ENCODE measurements at regions not wholly inside any gene's neighbourhood (a gene's known extent, or its start where the extent isn't known, plus 50 kb on each side); places are given as distances from the start of the nearest gene placed in this dataset.

DNA sequence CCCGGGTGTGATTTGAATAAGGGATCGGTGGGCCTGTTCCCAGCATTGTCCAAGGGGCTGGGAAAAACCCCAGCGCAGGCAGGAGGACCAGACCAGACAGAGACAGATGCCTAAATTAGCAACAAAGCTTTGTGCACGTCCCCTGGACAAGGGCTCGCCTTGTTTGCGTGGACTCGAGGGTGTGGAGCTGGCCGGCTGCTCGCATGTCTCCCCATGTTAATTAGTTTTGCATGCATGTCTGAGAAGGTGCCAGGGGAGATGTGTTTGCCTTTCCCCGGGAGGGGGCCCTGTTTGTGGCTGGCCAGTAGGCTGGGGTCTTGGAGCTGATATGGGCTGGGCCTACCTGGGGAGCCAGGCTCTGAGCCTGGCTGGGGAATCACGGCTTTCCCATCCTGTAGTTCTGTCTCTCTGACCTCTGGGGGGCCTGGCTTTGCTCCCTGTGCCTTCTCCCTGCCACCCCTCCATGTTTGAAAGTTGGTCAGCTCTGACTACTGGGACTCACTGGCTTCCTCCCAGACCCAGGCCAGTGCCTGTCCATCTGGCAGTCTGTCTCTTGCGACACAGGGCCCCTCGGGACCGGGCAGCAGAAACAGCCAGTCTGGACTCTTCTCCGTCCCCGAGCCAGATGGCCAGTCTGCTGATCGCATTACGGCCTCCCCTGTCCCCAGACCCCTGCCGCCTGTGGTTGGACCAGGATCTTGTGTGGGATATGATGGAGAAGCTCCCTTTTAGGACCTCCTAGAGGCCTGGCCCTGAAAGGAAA is 55.4 kb upstream of the POLG start:
- TF ChIP-seq EZH2phosphoT487 (IDR thresholded peaks at IDR 0.05; ENCODE audit: borderline replicate concordance, low read depth, low read length), result no peak
- TF ChIP-seq, protein P1, sequence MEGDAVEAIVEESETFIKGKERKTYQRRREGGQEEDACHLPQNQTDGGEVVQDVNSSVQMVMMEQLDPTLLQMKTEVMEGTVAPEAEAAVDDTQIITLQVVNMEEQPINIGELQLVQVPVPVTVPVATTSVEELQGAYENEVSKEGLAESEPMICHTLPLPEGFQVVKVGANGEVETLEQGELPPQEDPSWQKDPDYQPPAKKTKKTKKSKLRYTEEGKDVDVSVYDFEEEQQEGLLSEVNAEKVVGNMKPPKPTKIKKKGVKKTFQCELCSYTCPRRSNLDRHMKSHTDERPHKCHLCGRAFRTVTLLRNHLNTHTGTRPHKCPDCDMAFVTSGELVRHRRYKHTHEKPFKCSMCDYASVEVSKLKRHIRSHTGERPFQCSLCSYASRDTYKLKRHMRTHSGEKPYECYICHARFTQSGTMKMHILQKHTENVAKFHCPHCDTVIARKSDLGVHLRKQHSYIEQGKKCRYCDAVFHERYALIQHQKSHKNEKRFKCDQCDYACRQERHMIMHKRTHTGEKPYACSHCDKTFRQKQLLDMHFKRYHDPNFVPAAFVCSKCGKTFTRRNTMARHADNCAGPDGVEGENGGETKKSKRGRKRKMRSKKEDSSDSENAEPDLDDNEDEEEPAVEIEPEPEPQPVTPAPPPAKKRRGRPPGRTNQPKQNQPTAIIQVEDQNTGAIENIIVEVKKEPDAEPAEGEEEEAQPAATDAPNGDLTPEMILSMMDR (conservative IDR thresholded peaks at IDR 0.05; ENCODE audit: low read length), result no peak
- Histone ChIP-seq H3K9me2 (ENCODE audit: insufficient read depth, low read length) (no peaks in the 10 kb centered on the region), H3K4me2 (ENCODE audit: low read length) (no peak overlapping the region), H3K4me1 (ENCODE audit: insufficient read depth, low read length, poor library complexity, severe bottlenecking) (no peaks in the 10 kb centered on the region), H4K20me1 (ENCODE audit: insufficient read depth, low read length) (no peaks in the 10 kb centered on the region), H3K4me3 (ENCODE audit: low read depth, low read length, poor library complexity, severe bottlenecking) (no peak overlapping the region), H2AFZ (ENCODE audit: low read length) (no peak overlapping the region), H3K27ac (ENCODE audit: low read depth, low read length, poor library complexity, severe bottlenecking) (no peak overlapping the region), H3K79me2 (ENCODE audit: insufficient read depth, low read depth, low read length) (no peaks in the 10 kb centered on the region), H3K36me3 (ENCODE audit: insufficient read depth, low read length) (no peaks in the 10 kb centered on the region), H3K9me3 (ENCODE audit: low read length) (no peaks in the 10 kb centered on the region)
- no peak for DNase-seq (ENCODE audit: low spot score)
- intact Hi-C loops (cut with micrococcal nuclease; ENCODE audit: unreplicated experiment), result no loop called here
- CTCF ChIA-PET (ENCODE audit: unreplicated experiment), result interaction anchor here (0.6 to 1.2 kb wide), 2 partner anchors 31 to 896 kb away, joined by 4 to 6 read pairs; no protein-coding TSS in a partner anchor
- POLR2A ChIA-PET, result interaction anchor here (0.6 to 0.7 kb wide), 2 partner anchors 102 to 888 kb away, joined by 3 to 8 read pairs; no protein-coding TSS in a partner anchor
- BruUV-seq (replicated peaks), result no TSS peak

DNA sequence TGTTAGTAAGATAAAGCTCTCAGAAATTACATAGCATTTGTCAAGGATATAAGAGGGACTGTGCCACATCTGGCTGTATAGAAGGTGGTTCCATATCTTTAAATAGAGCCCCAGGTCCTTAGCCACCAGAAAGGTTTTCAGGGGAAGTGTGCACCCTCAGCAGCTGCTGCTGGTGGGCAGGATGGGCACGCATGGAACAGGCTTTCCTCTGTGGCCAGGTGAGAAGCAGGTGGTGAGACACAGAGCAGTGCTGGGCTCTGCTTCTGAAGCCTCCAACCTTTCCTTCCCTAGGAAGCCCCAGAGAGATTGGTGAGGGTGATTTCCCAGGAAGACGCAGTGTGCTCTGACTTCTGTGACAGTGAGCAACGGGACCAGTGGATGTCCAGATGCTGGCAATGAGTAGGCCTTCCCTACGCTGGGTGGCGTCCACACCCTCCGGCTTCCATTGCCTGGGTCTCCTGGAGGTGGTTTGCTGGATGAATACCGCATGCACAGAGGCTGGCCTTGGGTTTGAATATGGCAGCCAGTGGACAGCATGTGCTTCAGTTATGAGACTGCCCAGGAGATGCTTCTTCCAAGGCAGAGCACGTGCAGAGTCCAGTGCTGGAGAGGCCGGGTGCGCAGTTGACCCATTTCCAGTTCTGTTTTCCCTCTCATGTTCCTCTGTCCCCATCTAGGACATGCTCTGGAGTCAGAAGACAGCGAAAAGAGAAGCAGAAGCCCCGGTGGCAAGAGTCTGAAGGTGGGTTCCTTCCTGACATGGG is 52.7 kb upstream of the POLG start:
- H3K4me3 ChIP-seq (ENCODE audit: low read depth, low read length, poor library complexity, severe bottlenecking), result no peak overlapping the region
- H3K79me2 ChIP-seq (ENCODE audit: insufficient read depth, low read depth, low read length), result no peaks in the 10 kb centered on the region
- H3K9me3 ChIP-seq (ENCODE audit: low read length), result no peaks in the 10 kb centered on the region
- intact Hi-C loops (cut with micrococcal nuclease; ENCODE audit: unreplicated experiment), result no loop called here
- no TSS peak for BruUV-seq (replicated peaks)
- no peaks in the 10 kb centered on the region for H3K9me2 ChIP-seq (ENCODE audit: insufficient read depth, low read length)
- CTCF ChIA-PET (ENCODE audit: unreplicated experiment), result no interaction called here
- POLR2A ChIA-PET, result no interaction called here
- no peak overlapping the region for H3K4me2 ChIP-seq (ENCODE audit: low read length)
- TF ChIP-seq, protein P1 (conservative IDR thresholded peaks at IDR 0.05; ENCODE audit: low read length), result no peak
- no peak for TF ChIP-seq EZH2phosphoT487 (IDR thresholded peaks at IDR 0.05; ENCODE audit: borderline replicate concordance, low read depth, low read length)
- no peak overlapping the region for H2AFZ ChIP-seq (ENCODE audit: low read length)
- no peaks in the 10 kb centered on the region for H3K4me1 ChIP-seq (ENCODE audit: insufficient read depth, low read length, poor library complexity, severe bottlenecking)
- H4K20me1 ChIP-seq (ENCODE audit: insufficient read depth, low read length), result no peaks in the 10 kb centered on the region
- no peak for DNase-seq (ENCODE audit: low spot score)
- H3K27ac ChIP-seq (ENCODE audit: low read depth, low read length, poor library complexity, severe bottlenecking), result no peak overlapping the region
- H3K36me3 ChIP-seq (ENCODE audit: insufficient read depth, low read length), result no peaks in the 10 kb centered on the region
